Endothelial cell of umbilical vein (primary cell): ENCODE measurements at regions not wholly inside any gene's neighbourhood (a gene's known extent, or its start where the extent isn't known, plus 50 kb on each side); places are given as distances from the start of the nearest gene placed in this dataset.

Experiments
- BruUV-seq: library from RNA; stranded (reverse); fragments of 400-500 nt; replicated peaks from 2 replicates; lab custom pipeline; 2021; lab: Mats Ljungman, UMichigan
- CTCF ChIA-PET: fragments of 300-600, 350-600 bp; sonication (Branson Sonifier 250); formaldehyde crosslinking; loops from one replicate; lab custom pipeline; 2021; ENCODE audit warnings: antibody characterized with exemption, inconsistent platforms; lab: Charles Lee
- POLR2A ChIA-PET: fragments of 300-600, 350-600 bp; sonication (Branson Sonifier 250); formaldehyde crosslinking; loops from one replicate; lab custom pipeline; 2021; ENCODE audit warnings: antibody characterized with exemption, inconsistent platforms; lab: Charles Lee
- DNase-seq: peaks from one replicate; pipeline ENCODE4 v3.0.0-alpha.2; 2011; ENCODE audit warnings: low read depth, low spot score
- FAIRE-seq: peaks from 2 replicates; lab custom pipeline; 2011; peaks lifted over from hg19 to GRCh38; lab: Jason Lieb, UNC
- H2AFZ ChIP-seq: 2 replicates; pipeline ENCODE4 v1.6.0; 2012; ENCODE audit warnings: low read depth, low read length, control low read depth, inconsistent platforms
- H3K27ac ChIP-seq: 2 replicates; pipeline ENCODE4 v1.5.1; 2011; ENCODE audit warnings: low read depth, mild to moderate bottlenecking, control low read depth, low read length, moderate library complexity; ENCODE audit not compliant: insufficient read depth
- H3K27me3 ChIP-seq, 2 experiments: 2 replicates each; pipeline versions ENCODE4 v1.6.0 to v1.6.1; 2011; ENCODE audit warnings: low read length in 2 of 2, mixed read lengths in 1 of 2; ENCODE audit not compliant: control insufficient read depth in 2 of 2, insufficient read depth in 2 of 2
- H3K36me3 ChIP-seq, 2 experiments: 2 replicates in 1 of 2; 3 replicates in 1 of 2; pipeline ENCODE4 v1.5.1; 2011; ENCODE audit warnings: low read length in 2 of 2, mild to moderate bottlenecking in 1 of 2, moderate library complexity in 1 of 2; ENCODE audit not compliant: control insufficient read depth in 2 of 2, insufficient read depth in 2 of 2; ENCODE audit errors: extremely low read depth in 1 of 2
- H3K4me1 ChIP-seq: 3 replicates; pipeline ENCODE4 v1.5.1; 2011; ENCODE audit warnings: mild to moderate bottlenecking, low read length; ENCODE audit not compliant: control insufficient read depth, insufficient read depth; ENCODE audit errors: extremely low read depth
- H3K4me2 ChIP-seq: 2 replicates; pipeline ENCODE4 v1.6.1; 2011; ENCODE audit warnings: low read length, control low read depth, mixed read lengths; ENCODE audit not compliant: insufficient read depth
- H3K4me3 ChIP-seq, 3 experiments: fragments of 200-600 bp in 1 of 3; sonication (generic), shearing (Covaris generic) in 1 of 3; replicated peaks in 1 of 3; 2 replicates each; pipeline ENCODE4 v1.5.1; 2011 to 2016; ENCODE audit warnings: control low read depth in 3 of 3, low read length in 3 of 3, mild to moderate bottlenecking in 2 of 3, inconsistent platforms in 1 of 3, low read depth in 1 of 3, moderate library complexity in 1 of 3; ENCODE audit not compliant: insufficient read depth in 1 of 3
- H3K79me2 ChIP-seq: 2 replicates; pipeline ENCODE4 v1.6.0; 2012; ENCODE audit warnings: low read length, inconsistent platforms; ENCODE audit not compliant: control insufficient read depth, insufficient read depth
- H3K9ac ChIP-seq: replicated peaks from 2 replicates; pipeline ENCODE3; 2011; ENCODE audit warnings: low read length, control low read depth; ENCODE audit not compliant: insufficient read depth; ENCODE audit errors: extremely low read depth
- H3K9me1 ChIP-seq: replicated peaks from 3 replicates; pipeline ENCODE4 v1.6.0; 2011; ENCODE audit warnings: mild to moderate bottlenecking, low read length; ENCODE audit not compliant: control insufficient read depth, insufficient read depth; ENCODE audit errors: extremely low read depth
- H3K9me3 ChIP-seq: replicated peaks from 2 replicates; pipeline ENCODE4 v1.5.1; 2012; ENCODE audit warnings: low read length, inconsistent platforms; ENCODE audit not compliant: control insufficient read depth, insufficient read depth
- H4K20me1 ChIP-seq: replicated peaks from 2 replicates; pipeline ENCODE3; 2011; ENCODE audit warnings: mild to moderate bottlenecking, low read length; ENCODE audit not compliant: control insufficient read depth, insufficient read depth; ENCODE audit errors: extremely low read depth
- CTCF ChIP-seq, 2 donors: IDR thresholded peaks; 1 replicate in 1 of 2; 2 replicates in 1 of 2; pipeline ENCODE4 v1.5.1; 2011; ENCODE audit warnings: low read length in 2 of 2, mild to moderate bottlenecking in 2 of 2, moderate library complexity in 2 of 2, control low read depth in 1 of 2, inconsistent platforms in 1 of 2, low read depth in 1 of 2; ENCODE audit not compliant: insufficient read depth in 1 of 2; ENCODE audit errors: extremely low read depth in 1 of 2
- EZH2 ChIP-seq: IDR thresholded peaks from 2 replicates; pipeline ENCODE4 v1.6.1; 2012; ENCODE audit warnings: borderline replicate concordance, low read depth, mild to moderate bottlenecking, moderate library complexity, low read length, inconsistent platforms; ENCODE audit not compliant: severe bottlenecking
- FOS ChIP-seq: IDR thresholded peaks from 2 replicates; pipeline ENCODE4 v1.6.1; 2011; ENCODE audit warnings: mild to moderate bottlenecking, low read length, moderate library complexity, borderline replicate concordance; ENCODE audit not compliant: insufficient read depth
- GATA2 ChIP-seq: IDR thresholded peaks from 2 replicates; pipeline ENCODE4 v1.7.0; 2011; ENCODE audit warnings: low read depth, mild to moderate bottlenecking, moderate library complexity, mixed read lengths, low read length; ENCODE audit not compliant: insufficient read length, insufficient read depth
- JUN ChIP-seq: IDR thresholded peaks from 2 replicates; pipeline ENCODE4 v1.6.1; 2011; ENCODE audit warnings: borderline replicate concordance, low read depth; ENCODE audit not compliant: insufficient read length, insufficient read depth
- MAX ChIP-seq: IDR thresholded peaks from 2 replicates; pipeline ENCODE4 v1.6.1; 2011; ENCODE audit not compliant: insufficient read depth, insufficient read length
- MYC ChIP-seq: IDR thresholded peaks from one replicate; pipeline ENCODE4 v1.6.1; 2011; ENCODE audit warnings: mild to moderate bottlenecking, low read depth, low read length
- POLR2A ChIP-seq: IDR thresholded peaks from 2 replicates; pipeline ENCODE4 v1.6.1; 2012; ENCODE audit warnings: low read depth, mild to moderate bottlenecking, control low read depth, low read length
- POLR2AphosphoS5 ChIP-seq: IDR thresholded peaks from 2 replicates; pipeline ENCODE4 v1.6.1; 2012; ENCODE audit warnings: low read depth, mild to moderate bottlenecking, control low read depth, low read length, moderate library complexity; ENCODE audit not compliant: insufficient read depth
- dilution Hi-C: fragments of 300-500 bp; cut with MboI; formaldehyde crosslinking; loops from one replicate; pipeline ENCODE4 v1.15.0; 2019; ENCODE audit warnings: low sequenced_read_pairs; ENCODE audit not compliant: extremely low pct_ligation_motif_present
- intact Hi-C: fragments of 100-400 bp; cut with micrococcal nuclease; formaldehyde crosslinking; loops from one replicate; pipeline ENCODE4 v1.10.0; 2022

DNA sequence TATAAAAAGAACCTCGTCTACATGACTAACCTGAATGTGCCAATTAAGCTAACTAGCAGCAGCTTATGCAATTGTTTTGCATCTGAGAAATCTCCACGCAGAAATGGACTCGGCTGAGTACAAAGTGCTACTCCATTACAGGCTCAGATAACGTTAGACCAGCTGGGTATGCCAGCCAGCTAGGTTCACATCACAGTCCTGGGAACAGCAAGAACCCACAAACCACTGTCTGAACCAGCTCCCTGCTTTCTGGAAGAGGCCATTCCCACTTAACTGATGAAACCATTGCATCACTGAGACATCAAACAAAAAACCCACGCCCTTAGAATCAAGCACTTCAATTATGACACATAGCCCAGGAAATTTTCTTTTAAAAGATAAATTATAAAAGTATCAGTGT lies 202.7 kb downstream of the CYRIA start:
- FAIRE-seq, result no peak
- ChIA-PET CTCF (no interaction called here), POLR2A (no interaction called here)
- Histone ChIP-seq H3K27ac (no peak overlapping the region), H3K27me3 (no peaks in the 10 kb centered on the region), H4K20me1 (no peaks in the 10 kb centered on the region), H3K9me1 (no peaks in the 10 kb centered on the region), H3K4me1 (no peaks in the 10 kb centered on the region), H3K4me3 (no peak overlapping the region), H3K36me3 (no peaks in the 10 kb centered on the region), H3K4me2 (no peak overlapping the region), H3K79me2 (no peaks in the 10 kb centered on the region), H3K9me3 (no peaks in the 10 kb centered on the region), H2AFZ (no peak overlapping the region), H3K9ac (no peak overlapping the region)
- intact Hi-C loops, result no loop called here
- no peak for DNase-seq
- dilution Hi-C loops, result no loop called here
- no TSS peak for BruUV-seq
- TF ChIP-seq MAX, result no peak
- TF ChIP-seq POLR2AphosphoS5, result no peak
- TF ChIP-seq JUN, result no peak
- no peak for TF ChIP-seq GATA2
- TF ChIP-seq CTCF (IDR thresholded peaks at IDR 0.05; ENCODE audit: extremely low read depth in 1 of 2, insufficient read depth in 1 of 2, low read depth in 1 of 2, low read length in 2 of 2), result no peak
- no peak for TF ChIP-seq POLR2A
- no peak for TF ChIP-seq FOS
- TF ChIP-seq MYC, result no peak
- no peak for TF ChIP-seq EZH2
